ENCODE measurements at regions not wholly inside any gene's neighbourhood (a gene's known extent, or its start where the extent isn't known, plus 50 kb on each side); places are given as distances from the start of the nearest gene placed in this dataset.

DNA sequence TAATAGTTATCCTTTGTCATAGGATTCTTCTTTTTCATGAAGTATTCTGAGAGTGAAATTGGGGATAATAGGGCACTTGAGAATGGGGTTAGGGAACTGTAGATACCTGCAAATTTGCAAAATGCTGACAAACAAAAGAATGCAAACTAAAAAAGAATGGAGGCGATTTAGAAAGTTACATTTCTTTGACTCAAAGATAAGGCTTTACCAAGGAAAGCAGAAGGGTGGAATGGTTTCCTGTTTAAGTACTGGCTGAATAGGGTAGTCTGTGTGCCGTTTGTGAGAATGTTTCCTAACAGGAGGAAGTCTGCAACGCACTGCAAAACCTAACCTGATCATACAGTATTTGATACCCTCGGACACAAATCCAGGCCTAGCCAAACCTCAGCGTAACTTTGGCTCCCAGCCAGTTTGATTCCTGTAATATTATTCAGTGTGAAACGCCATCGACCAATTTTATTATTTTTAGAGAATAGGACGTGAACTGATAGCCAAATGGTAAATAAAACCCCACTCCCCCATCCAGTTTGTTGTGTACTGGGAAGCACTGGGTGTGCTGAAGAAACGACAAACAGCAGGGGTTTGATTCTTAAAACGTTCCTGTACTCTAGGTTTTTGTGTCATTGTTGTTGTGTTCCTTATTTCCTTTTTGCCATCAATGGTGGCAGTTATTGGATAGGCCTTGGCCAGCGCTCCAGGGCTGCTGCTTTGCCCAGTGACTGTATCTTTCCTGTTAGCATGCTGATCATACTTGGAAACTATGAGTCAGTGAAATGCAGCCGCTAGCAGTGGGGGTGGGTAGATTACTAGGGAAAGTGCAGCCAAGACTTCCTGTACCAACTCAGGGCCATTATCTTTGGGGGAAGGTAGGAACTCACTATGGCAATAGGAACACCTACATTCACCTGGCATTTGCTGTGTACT, 148.0 kb upstream of the TBL1XR1 start (continued):
- TF ChIP-seq ARID5B (CRISPR knock-in tag; IDR thresholded peaks at IDR 0.05) (peak; percentile 74), DNMT3B (CRISPR knock-in tag; conservative IDR thresholded peaks at IDR 0.05) (no peak; the same call in 1 of the 2 replicates), ZNF251 (CRISPR knock-in tag; IDR thresholded peaks at IDR 0.05) (no peak), SETDB1 (CRISPR knock-in tag; IDR thresholded peaks at IDR 0.05; ENCODE audit: borderline replicate concordance) (no peak), DMAP1 (CRISPR knock-in tag; IDR thresholded peaks at IDR 0.05) (no peak), BORCS8-MEF2B (CRISPR knock-in tag; IDR thresholded peaks at IDR 0.05) (no peak), LCORL (IDR thresholded peaks at IDR 0.05) (no peak), LCORL (CRISPR knock-in tag; IDR thresholded peaks at IDR 0.05) (0 out of 2 replicates have a peak, but pooled peaks have one; percentile 35), ZNF331 (CRISPR knock-in tag; IDR thresholded peaks at IDR 0.05) (no peak), GZF1 (CRISPR knock-in tag; IDR thresholded peaks at IDR 0.05) (no peak), ZNF792 (CRISPR knock-in tag; IDR thresholded peaks at IDR 0.05) (peak; percentile 69; the same call in 1 of the 2 replicates), TGIF2 (CRISPR knock-in tag; IDR thresholded peaks at IDR 0.05) (no peak), ZNF256 (CRISPR knock-in tag; conservative IDR thresholded peaks at IDR 0.05) (no peak), SMC3 (IDR thresholded peaks at IDR 0.05; ENCODE audit: low read length) (peak; percentile 20; the same call in 1 of the 2 replicates), SALL1 (CRISPR knock-in tag; IDR thresholded peaks at IDR 0.05) (peak; percentile 75), ZNF841 (CRISPR knock-in tag; IDR thresholded peaks at IDR 0.05; ENCODE audit: borderline replicate concordance) (no peak), ZNF616 (CRISPR knock-in tag; IDR thresholded peaks at IDR 0.05; ENCODE audit: low read depth) (no peak), ZNF230 (CRISPR knock-in tag; IDR thresholded peaks at IDR 0.05) (no peak), ZNF143 (CRISPR knock-in tag; IDR thresholded peaks at IDR 0.05) (no peak), ZNF563 (CRISPR knock-in tag; IDR thresholded peaks at IDR 0.05) (no peak), KDM5B (CRISPR knock-in tag; IDR thresholded peaks at IDR 0.05; ENCODE audit: borderline replicate concordance) (no peak), ZNF225 (CRISPR knock-in tag; IDR thresholded peaks at IDR 0.05) (no peak), DNMT1 (CRISPR knock-in tag; IDR thresholded peaks at IDR 0.05) (no peak), ZNF530 (CRISPR knock-in tag; IDR thresholded peaks at IDR 0.05; ENCODE audit: low read depth) (no peak), ZNF33B (CRISPR knock-in tag; IDR thresholded peaks at IDR 0.05) (no peak), RELA (CRISPR knock-in tag; IDR thresholded peaks at IDR 0.05) (no peak)
- TF ChIP-seq, protein P1, sequence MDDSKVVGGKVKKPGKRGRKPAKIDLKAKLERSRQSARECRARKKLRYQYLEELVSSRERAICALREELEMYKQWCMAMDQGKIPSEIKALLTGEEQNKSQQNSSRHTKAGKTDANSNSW (CRISPR knock-in tag; IDR thresholded peaks at IDR 0.05; ENCODE audit: borderline replicate concordance), result no peak
- TF ChIP-seq, protein P2, sequence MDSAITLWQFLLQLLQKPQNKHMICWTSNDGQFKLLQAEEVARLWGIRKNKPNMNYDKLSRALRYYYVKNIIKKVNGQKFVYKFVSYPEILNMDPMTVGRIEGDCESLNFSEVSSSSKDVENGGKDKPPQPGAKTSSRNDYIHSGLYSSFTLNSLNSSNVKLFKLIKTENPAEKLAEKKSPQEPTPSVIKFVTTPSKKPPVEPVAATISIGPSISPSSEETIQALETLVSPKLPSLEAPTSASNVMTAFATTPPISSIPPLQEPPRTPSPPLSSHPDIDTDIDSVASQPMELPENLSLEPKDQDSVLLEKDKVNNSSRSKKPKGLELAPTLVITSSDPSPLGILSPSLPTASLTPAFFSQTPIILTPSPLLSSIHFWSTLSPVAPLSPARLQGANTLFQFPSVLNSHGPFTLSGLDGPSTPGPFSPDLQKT (CRISPR knock-in tag; IDR thresholded peaks at IDR 0.05; ENCODE audit: borderline replicate concordance), result no peak
- TF ChIP-seq, protein P3, sequence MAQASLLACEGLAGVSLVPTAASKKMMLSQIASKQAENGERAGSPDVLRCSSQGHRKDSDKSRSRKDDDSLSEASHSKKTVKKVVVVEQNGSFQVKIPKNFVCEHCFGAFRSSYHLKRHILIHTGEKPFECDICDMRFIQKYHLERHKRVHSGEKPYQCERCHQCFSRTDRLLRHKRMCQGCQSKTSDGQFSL (CRISPR knock-in tag; IDR thresholded peaks at IDR 0.05), result no peak
